SK-N-SH treated with all-trans-retinoic acid at 6 μM for 48 hours (cell line): ENCODE measurements at regions not wholly inside any gene's neighbourhood (a gene's known extent, or its start where the extent isn't known, plus 50 kb on each side); places are given as distances from the start of the nearest gene placed in this dataset.
A peak's percentile ranks its signal among the peaks of the same experiment; 100 is the strongest.
"Not testable (repeated sequence)": the region's sequence is repeated elsewhere in the genome, so short reads cannot be mapped to it uniquely, and the experiment has no call there.

Source experiments
- ATAC-seq: fragments of 200-7000 bp; cut with Tn5 transposase; 3 replicates; pipeline ENCODE4 v1.9.1; 2020; ENCODE audit warnings: mild to moderate bottlenecking, moderate library complexity
- BACH2 ChIP-seq: fragments of 250-450 bp; sonication (Bioruptor Pico); IDR thresholded peaks from 2 replicates; pipeline ENCODE4 v1.9.0; 2021; ENCODE audit warnings: mild to moderate bottlenecking, borderline replicate concordance
- CREB5 ChIP-seq: fragments of 250-450 bp; sonication (Bioruptor Pico); IDR thresholded peaks from 2 replicates; pipeline ENCODE4 v1.5.1; 2020; ENCODE audit warnings: low read depth, mild to moderate bottlenecking, moderate library complexity
- CSRNP3 ChIP-seq: fragments of 250-450 bp; sonication (Bioruptor Pico); IDR thresholded peaks from 2 replicates; pipeline ENCODE4 v1.5.1; 2021; ENCODE audit warnings: mild to moderate bottlenecking, moderate library complexity
- GLIS3 ChIP-seq: fragments of 250-450 bp; sonication (Bioruptor Pico); IDR thresholded peaks from 2 replicates; pipeline ENCODE4 v1.5.0; 2020; ENCODE audit warnings: mild to moderate bottlenecking, moderate library complexity
- PATZ1 ChIP-seq: fragments of 250-450 bp; sonication (Bioruptor Pico); IDR thresholded peaks from 2 replicates; pipeline ENCODE4 v1.8.0; 2020; ENCODE audit warnings: mild to moderate bottlenecking, moderate library complexity, borderline replicate concordance
- POU6F1 ChIP-seq: fragments of 250-450 bp; sonication (Bioruptor Pico); IDR thresholded peaks from 2 replicates; pipeline ENCODE4 v1.8.0; 2021; ENCODE audit warnings: low read depth, mild to moderate bottlenecking, moderate library complexity, borderline replicate concordance
- RARB ChIP-seq: fragments of 250-450 bp; sonication (Bioruptor Pico); IDR thresholded peaks from 2 replicates; pipeline ENCODE4 v1.8.0; 2021; ENCODE audit warnings: mild to moderate bottlenecking, moderate library complexity
- TOX ChIP-seq: fragments of 250-450 bp; sonication (Bioruptor Pico); IDR thresholded peaks from 2 replicates; pipeline ENCODE4 v1.8.0; 2021; ENCODE audit warnings: mild to moderate bottlenecking, moderate library complexity, borderline replicate concordance
- TSHZ2 ChIP-seq: fragments of 250-450 bp; sonication (Bioruptor Pico); IDR thresholded peaks from 2 replicates; pipeline ENCODE4 v1.5.0; 2020; ENCODE audit warnings: mild to moderate bottlenecking, moderate library complexity
- ZC3H10 ChIP-seq: fragments of 250-450 bp; sonication (Bioruptor Pico); IDR thresholded peaks from 2 replicates; pipeline ENCODE4 v1.5.1; 2021; ENCODE audit warnings: mild to moderate bottlenecking, moderate library complexity
- ZFP3 ChIP-seq: fragments of 250-450 bp; sonication (Bioruptor Pico); IDR thresholded peaks from 2 replicates; pipeline ENCODE4 v1.5.0; 2020; ENCODE audit warnings: mild to moderate bottlenecking, moderate library complexity

GRCh38 chr6:26924206-26924605 lies 264.7 kb upstream of the ZNF322 start:
- ATAC-seq, result not testable (repeated sequence)

- not testable (repeated sequence) for ATAC-seq
Observed at GRCh38 chr6:26928190-26928589, 268.6 kb upstream of the ZNF322 start.

- ATAC-seq, result not testable (repeated sequence)
Observed at GRCh38 chr6:26937258-26937657, 277.7 kb upstream of the ZNF322 start.

GRCh38 chr6:26951211-26951610 lies 291.7 kb upstream of the ZNF322 start:
- ATAC-seq, result not testable (repeated sequence)

- ATAC-seq, result peak; percentile 61
Observed at GRCh38 chr6:26956078-26956600, 291.4 kb upstream of the PRSS16 start.

- TF ChIP-seq TSHZ2 (CRISPR knock-in tag), result peak; percentile 26; the same call in 1 of the 2 replicates
- peak; percentile 94 for ATAC-seq
Observed at GRCh38 chr6:26956601-26957184, 290.8 kb upstream of the PRSS16 start.

GRCh38 chr6:26957399-26958127 lies 289.9 kb upstream of the PRSS16 start:
- ATAC-seq, result not testable (repeated sequence)

GRCh38 chr6:26961236-26961635 lies 286.3 kb upstream of the PRSS16 start:
- ATAC-seq, result not testable (repeated sequence)

GRCh38 chr6:27002447-27002846 lies 245.1 kb upstream of the PRSS16 start:
- no peak for ATAC-seq
- TF ChIP-seq ZC3H10 (CRISPR knock-in tag), result no peak
- no peak for TF ChIP-seq ZFP3 (CRISPR knock-in tag)
- TF ChIP-seq RARB, result no peak
- TF ChIP-seq TOX (CRISPR knock-in tag), result no peak
- no peak for TF ChIP-seq PATZ1 (CRISPR knock-in tag)
- TF ChIP-seq BACH2 (CRISPR knock-in tag), result no peak
- TF ChIP-seq GLIS3 (CRISPR knock-in tag), result no peak
- TF ChIP-seq POU6F1 (CRISPR knock-in tag), result no peak
- no peak for TF ChIP-seq CREB5 (CRISPR knock-in tag)
- no peak for TF ChIP-seq CSRNP3
